CMK (cell line): ENCODE measurements at regions not wholly inside any gene's neighbourhood (a gene's known extent, or its start where the extent isn't known, plus 50 kb on each side); places are given as distances from the start of the nearest gene placed in this dataset.

Source experiments
- DNase-seq: peaks from one replicate; pipeline ENCODE4 v3.0.0-alpha.2; 2010; ENCODE audit warnings: low read depth

DNA sequence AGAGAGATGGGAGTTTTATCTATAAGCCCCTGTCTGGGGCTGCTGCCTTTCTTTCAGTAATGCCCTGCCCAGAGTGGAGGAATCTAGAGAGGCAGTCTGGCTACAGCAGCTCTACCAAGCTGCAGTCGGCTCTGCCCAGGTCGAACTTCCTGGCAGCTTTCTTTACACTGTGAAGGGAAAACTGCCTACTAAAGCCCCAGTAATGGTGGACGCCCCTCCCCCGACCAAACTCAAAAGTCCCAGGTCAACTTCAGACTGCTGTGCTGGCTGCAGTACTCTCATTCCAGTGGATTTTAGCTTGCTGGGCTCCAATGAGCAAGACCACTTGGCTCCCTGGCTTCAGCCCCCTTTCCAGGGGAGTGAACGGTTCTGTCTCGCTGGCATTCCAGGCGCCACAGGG lies 65.9 kb upstream of the RARB start:
- no peak for DNase-seq

DNA sequence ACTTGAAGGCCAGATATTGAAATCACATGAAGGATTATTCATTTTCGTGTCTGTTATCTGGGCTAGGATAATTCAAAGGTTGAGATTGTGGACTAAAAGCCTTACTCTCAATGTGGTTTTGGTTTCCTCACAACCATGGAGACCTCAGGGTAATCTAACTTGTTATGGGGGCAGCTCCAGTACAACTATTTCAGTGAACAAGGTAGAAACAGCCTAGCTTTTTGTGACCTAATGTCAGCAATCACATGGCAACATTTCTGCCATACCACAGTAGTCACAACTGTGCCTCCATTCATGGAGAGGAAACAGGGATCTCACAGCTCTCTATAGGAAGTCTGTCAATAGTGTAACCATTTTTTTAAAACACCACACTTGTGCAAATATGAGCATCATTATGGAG lies 62.4 kb upstream of the RARB start:
- DNase-seq = no peak

- DNase-seq = no peak
These were observed 61.0 kb upstream of the RARB start for GRCh38 chr3:25367025-25367424.

- no peak for DNase-seq
These were observed 55.9 kb upstream of the RARB start for GRCh38 chr3:25372167-25372566.

DNA sequence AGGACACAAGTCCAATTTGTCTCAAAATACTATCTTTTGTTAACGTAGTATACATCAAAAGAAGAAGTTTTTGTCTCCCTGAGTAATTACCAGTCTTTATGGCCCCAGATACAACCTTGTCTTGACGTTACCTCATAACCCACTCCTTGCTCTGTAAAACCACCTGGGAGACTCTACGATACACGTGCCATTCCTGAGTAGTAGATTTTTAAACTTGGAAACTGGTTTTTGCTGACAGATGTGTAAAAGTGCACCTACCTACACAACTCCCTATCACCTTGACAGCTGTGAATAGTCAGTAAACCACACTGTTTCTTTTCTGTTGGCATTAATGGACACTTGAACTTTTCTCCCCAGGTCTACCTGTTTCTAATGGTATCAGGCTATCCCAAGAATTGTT lies 51.7 kb upstream of the RARB start:
- DNase-seq = no peak

GRCh38 chr3:25377042-25377441 lies 51.0 kb upstream of the RARB start:
- no peak for DNase-seq
